HepG2 (cell line): ENCODE measurements at regions not wholly inside any gene's neighbourhood (a gene's known extent, or its start where the extent isn't known, plus 50 kb on each side); places are given as distances from the start of the nearest gene placed in this dataset.

Experiments
- ATAC-seq: fragments of 200-7000 bp; cut with Tn5 transposase; 3 replicates; pipeline ENCODE4 v1.9.1; 2020; ENCODE audit warnings: mild to moderate bottlenecking, moderate library complexity
- BruUV-seq: library from RNA; stranded (reverse); fragments of 400-500 nt; replicated peaks from 2 replicates; lab custom pipeline; 2021; lab: Mats Ljungman, UMichigan
- CTCF ChIA-PET: fragments of 300-600 bp; formaldehyde crosslinking; extraction: SDS; loops from one replicate; lab custom pipeline; 2021; ENCODE audit warnings: low total read pairs, inconsistent platforms, low intra/inter-chr PET ratio; lab: Yijun Ruan, JAX
- POLR2A ChIA-PET: fragments of 350-600 bp; sonication (Branson Sonifier 250); formaldehyde crosslinking; loops from one replicate; lab custom pipeline; 2020; ENCODE audit warnings: antibody characterized with exemption, inconsistent platforms; lab: Yijun Ruan, JAX
- DNase-seq: peaks from one replicate; pipeline ENCODE4 v3.0.0-alpha.2; 2015; ENCODE audit warnings: low spot score
- FAIRE-seq: peaks from 3 replicates; lab custom pipeline; 2011; peaks lifted over from hg19 to GRCh38; lab: Jason Lieb, UNC
- H2AFZ ChIP-seq: one replicate; pipeline ENCODE4 v1.6.1; 2011; ENCODE audit warnings: low read length, inconsistent platforms
- H3K27ac ChIP-seq: fragments of 300-600 bp; 3 replicates; pipeline ENCODE4 v1.8.0; 2011; ENCODE audit warnings: mixed run types, mild to moderate bottlenecking, mixed read lengths, low read length, inconsistent platforms; ENCODE audit not compliant: insufficient read depth; ENCODE audit errors: extremely low read length
- H3K27me3 ChIP-seq, 2 experiments: fragments of 200-600 bp in 1 of 2; 2 replicates in 1 of 2; 3 replicates in 1 of 2; pipeline versions ENCODE4 v1.6.0 to v1.8.0; 2011; ENCODE audit warnings: low read length in 2 of 2, mild to moderate bottlenecking in 2 of 2, moderate library complexity in 2 of 2, inconsistent platforms in 1 of 2; ENCODE audit not compliant: insufficient read depth in 2 of 2, control insufficient read depth in 1 of 2
- H3K36me3 ChIP-seq, 2 experiments: fragments of 200-600 bp in 1 of 2; replicated peaks in 1 of 2; 2 replicates in 1 of 2; 3 replicates in 1 of 2; pipeline versions ENCODE4 v1.5.1 to v1.8.0; 2011; ENCODE audit warnings: low read length in 2 of 2, inconsistent platforms in 1 of 2; ENCODE audit not compliant: insufficient read depth in 2 of 2, control insufficient read depth in 1 of 2
- H3K4me1 ChIP-seq: 2 replicates; pipeline ENCODE4 v1.5.1; 2012; ENCODE audit warnings: low read length, inconsistent platforms; ENCODE audit not compliant: insufficient read depth
- H3K4me2 ChIP-seq: 2 replicates; pipeline ENCODE4 v1.6.0; 2011; ENCODE audit warnings: low read depth, low read length, inconsistent platforms
- H3K4me3 ChIP-seq, 3 experiments: fragments of 200-600 bp in 1 of 3; sonication (generic), shearing (Covaris generic) in 1 of 3; replicated peaks in 1 of 3; 2 replicates each; pipeline ENCODE4 v1.5.1; 2011 to 2016; ENCODE audit warnings: low read length in 3 of 3, inconsistent platforms in 2 of 3, low read depth in 2 of 3, mild to moderate bottlenecking in 2 of 3, control low read depth in 1 of 3, mixed read lengths in 1 of 3; ENCODE audit not compliant: insufficient read depth in 1 of 3
- H3K79me2 ChIP-seq: one replicate; pipeline ENCODE4 v1.6.1; 2011; ENCODE audit warnings: low read length, inconsistent platforms; ENCODE audit not compliant: insufficient read depth
- H3K9ac ChIP-seq: 2 replicates; pipeline ENCODE4 v1.6.0; 2011; ENCODE audit warnings: mild to moderate bottlenecking, low read depth, low read length, inconsistent platforms; ENCODE audit not compliant: insufficient read depth
- H3K9me3 ChIP-seq: 2 replicates; pipeline ENCODE4 v1.5.1; 2012; ENCODE audit warnings: mild to moderate bottlenecking, low read length
- H4K20me1 ChIP-seq: 2 replicates; pipeline ENCODE4 v1.6.0; 2011; ENCODE audit warnings: inconsistent platforms, mild to moderate bottlenecking, low read length, moderate library complexity; ENCODE audit not compliant: insufficient read depth
- PTBP1 ChIP-seq: fragments of 200-400 bp; formaldehyde crosslinking; IDR thresholded peaks from 2 replicates; pipeline ENCODE4 v1.6.1; 2018; ENCODE audit warnings: low read length, low read depth; ENCODE audit not compliant: poor library complexity, severe bottlenecking
- XBP1 ChIP-seq: sonication (generic); formaldehyde crosslinking; IDR thresholded peaks from 2 replicates; pipeline ENCODE4 v1.5.0; 2020; ENCODE audit warnings: missing genetic modification reagents
- ZNF329 ChIP-seq: sonication (generic); formaldehyde crosslinking; IDR thresholded peaks from 2 replicates; pipeline ENCODE4 v1.9.0; 2021; ENCODE audit warnings: low read depth, mild to moderate bottlenecking, missing genetic modification reagents
- ZNF615 ChIP-seq: sonication (generic); formaldehyde crosslinking; IDR thresholded peaks from 2 replicates; pipeline ENCODE4 v1.5.0; 2020; ENCODE audit warnings: mild to moderate bottlenecking, missing genetic modification reagents, borderline replicate concordance
- WGBS: methylation state at CpG from one replicate; pipeline ENCODE4 v1.1.6; 2017; ENCODE audit warnings: low lambda C conversion rate; 5-methylcytosine and 5-hydroxymethylcytosine counted together
- in situ Hi-C: cut with HindIII; loops from 2 replicates; pipeline ENCODE4 v1.10.0; 2017; ENCODE audit warnings: low pct_unique_long_range_greater_than_20kb; ENCODE audit not compliant: extremely low pct_ligation_motif_present
- intact Hi-C: fragments of 100-400 bp; cut with micrococcal nuclease; formaldehyde crosslinking; loops from one replicate; pipeline ENCODE4 v1.10.0; 2022; ENCODE audit not compliant: unreplicated experiment
- TF ChIP-seq, protein P1 (sequence below): sonication (generic); formaldehyde crosslinking; IDR thresholded peaks from 2 replicates; pipeline ENCODE4 v1.5.0; 2020; ENCODE audit warnings: mild to moderate bottlenecking, missing genetic modification reagents
- TF ChIP-seq, protein P2 (sequence below): sonication (generic); formaldehyde crosslinking; IDR thresholded peaks from 2 replicates; pipeline ENCODE4 v1.5.1; 2020; ENCODE audit warnings: mild to moderate bottlenecking, missing genetic modification reagents

DNA sequence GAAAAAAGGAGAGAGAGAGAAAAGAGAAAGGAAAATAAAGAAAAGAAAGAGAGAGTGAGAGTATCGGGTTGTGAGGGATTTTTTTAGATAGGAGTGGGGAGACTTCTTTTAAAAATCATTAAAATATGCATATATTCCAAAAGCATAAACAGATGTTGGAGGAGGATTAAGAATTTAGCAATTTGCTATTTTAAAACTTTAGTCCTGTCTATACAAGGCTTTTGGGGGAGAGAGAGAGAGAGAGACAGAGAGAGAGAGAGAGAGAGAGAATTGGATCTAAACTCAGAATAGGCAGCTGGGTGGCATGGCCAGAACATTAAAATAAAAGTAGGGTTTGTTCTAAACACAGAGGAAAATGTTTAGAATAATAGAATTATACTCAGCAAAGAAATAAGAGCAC lies 72.1 kb downstream of the SOD2 start (continued):
- TF ChIP-seq, protein P1, sequence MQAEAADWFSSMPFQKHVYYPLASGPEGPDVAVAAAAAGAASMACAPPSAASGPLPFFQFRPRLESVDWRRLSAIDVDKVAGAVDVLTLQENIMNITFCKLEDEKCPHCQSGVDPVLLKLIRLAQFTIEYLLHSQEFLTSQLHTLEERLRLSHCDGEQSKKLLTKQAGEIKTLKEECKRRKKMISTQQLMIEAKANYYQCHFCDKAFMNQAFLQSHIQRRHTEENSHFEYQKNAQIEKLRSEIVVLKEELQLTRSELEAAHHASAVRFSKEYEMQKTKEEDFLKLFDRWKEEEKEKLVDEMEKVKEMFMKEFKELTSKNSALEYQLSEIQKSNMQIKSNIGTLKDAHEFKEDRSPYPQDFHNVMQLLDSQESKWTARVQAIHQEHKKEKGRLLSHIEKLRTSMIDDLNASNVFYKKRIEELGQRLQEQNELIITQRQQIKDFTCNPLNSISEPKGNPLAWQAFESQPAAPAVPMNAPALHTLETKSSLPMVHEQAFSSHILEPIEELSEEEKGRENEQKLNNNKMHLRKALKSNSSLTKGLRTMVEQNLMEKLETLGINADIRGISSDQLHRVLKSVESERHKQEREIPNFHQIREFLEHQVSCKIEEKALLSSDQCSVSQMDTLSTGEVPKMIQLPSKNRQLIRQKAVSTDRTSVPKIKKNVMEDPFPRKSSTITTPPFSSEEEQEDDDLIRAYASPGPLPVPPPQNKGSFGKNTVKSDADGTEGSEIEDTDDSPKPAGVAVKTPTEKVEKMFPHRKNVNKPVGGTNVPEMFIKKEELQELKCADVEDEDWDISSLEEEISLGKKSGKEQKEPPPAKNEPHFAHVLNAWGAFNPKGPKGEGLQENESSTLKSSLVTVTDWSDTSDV (CRISPR knock-in tag) = no peak
- no peak for TF ChIP-seq ZNF329 (CRISPR knock-in tag)
- TF ChIP-seq XBP1 (CRISPR knock-in tag) = no peak
- TF ChIP-seq PTBP1 = no peak

DNA sequence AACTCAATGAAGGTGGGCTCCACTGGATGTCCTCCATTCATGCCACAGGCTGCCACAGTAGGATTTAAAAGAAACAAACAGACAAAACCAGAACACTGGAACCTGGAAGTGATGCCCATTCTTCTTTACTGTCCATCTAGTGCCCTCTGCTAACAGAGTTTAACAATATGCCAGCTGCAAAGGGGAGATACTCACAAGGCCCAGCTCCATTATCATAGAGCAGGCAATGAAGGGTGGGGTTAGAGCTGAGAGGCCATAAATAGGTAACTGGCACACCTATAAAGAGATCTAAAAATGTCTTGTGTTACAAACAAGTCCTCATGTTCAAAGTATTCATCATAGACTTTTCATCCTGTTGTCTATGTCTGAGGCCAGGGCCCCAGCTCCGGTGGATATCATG lies 75.6 kb downstream of the SOD2 start:
- ATAC-seq = no peak
- intact Hi-C loops (no loop called here), in situ Hi-C loops (loop anchor here (25.0 kb wide), 1 partner anchor 405 kb away; no protein-coding TSS in a partner anchor)
- H2AFZ ChIP-seq = no peak overlapping the region
- H3K9ac ChIP-seq = no peak overlapping the region
- H4K20me1 ChIP-seq = no peaks in the 10 kb centered on the region
- no peak overlapping the region for H3K27ac ChIP-seq
- peaks cover 9% of the 10 kb centered on the region; the same call in 1 of the 2 replicates for H3K9me3 ChIP-seq
- H3K4me1 ChIP-seq = no peaks in the 10 kb centered on the region
- H3K36me3 ChIP-seq = no peaks in the 10 kb centered on the region
- FAIRE-seq = no peak
- H3K79me2 ChIP-seq = no peaks in the 10 kb centered on the region
- 19% methylated on average over 1 of the region's 1 CpG for WGBS
- H3K27me3 ChIP-seq = peaks cover 0 to 5% of the 10 kb centered on the region in 2 experiments; a peak in 1 of 5 replicates
- ChIA-PET CTCF (no interaction called here), POLR2A (no interaction called here)
- TF ChIP-seq ZNF615 = no peak
- TF ChIP-seq, protein P2, sequence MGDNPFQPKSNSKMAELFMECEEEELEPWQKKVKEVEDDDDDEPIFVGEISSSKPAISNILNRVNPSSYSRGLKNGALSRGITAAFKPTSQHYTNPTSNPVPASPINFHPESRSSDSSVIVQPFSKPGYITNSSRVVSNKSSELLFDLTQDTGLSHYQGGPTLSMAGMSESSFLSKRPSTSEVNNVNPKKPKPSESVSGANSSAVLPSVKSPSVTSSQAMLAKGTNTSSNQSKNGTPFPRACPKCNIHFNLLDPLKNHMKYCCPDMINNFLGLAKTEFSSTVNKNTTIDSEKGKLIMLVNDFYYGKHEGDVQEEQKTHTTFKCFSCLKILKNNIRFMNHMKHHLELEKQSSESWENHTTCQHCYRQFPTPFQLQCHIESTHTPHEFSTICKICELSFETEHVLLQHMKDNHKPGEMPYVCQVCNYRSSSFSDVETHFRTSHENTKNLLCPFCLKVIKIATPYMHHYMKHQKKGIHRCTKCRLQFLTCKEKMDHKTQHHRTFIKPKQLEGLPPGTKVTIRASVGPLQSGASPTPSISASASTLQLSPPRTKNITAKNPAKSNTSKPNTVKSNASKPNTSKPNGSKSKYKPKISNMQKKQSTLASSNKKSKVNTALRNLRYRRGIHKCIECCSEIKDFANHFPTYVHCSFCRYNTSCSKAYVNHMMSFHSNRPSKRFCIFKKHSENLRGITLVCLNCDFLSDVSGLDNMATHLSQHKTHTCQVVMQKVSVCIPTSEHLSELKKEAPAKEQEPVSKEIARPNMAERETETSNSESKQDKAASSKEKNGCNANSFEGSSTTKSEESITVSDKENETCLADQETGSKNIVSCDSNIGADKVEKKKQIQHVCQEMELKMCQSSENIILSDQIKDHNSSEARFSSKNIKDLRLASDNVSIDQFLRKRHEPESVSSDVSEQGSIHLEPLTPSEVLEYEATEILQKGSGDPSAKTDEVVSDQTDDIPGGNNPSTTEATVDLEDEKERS (CRISPR knock-in tag) = peak; percentile 68; the same call in 1 of the 2 replicates
- H3K4me3 ChIP-seq = no peak overlapping the region
- no TSS peak for BruUV-seq
- DNase-seq = no peak
- no peak overlapping the region for H3K4me2 ChIP-seq
